ENCODE measurements at regions not wholly inside any gene's neighbourhood (a gene's known extent, or its start where the extent isn't known, plus 50 kb on each side); places are given as distances from the start of the nearest gene placed in this dataset.

- no peaks in the 10 kb centered on the region for H3K36me3 ChIP-seq (ENCODE audit: low read depth, low read length)
- BruUV-seq (replicated peaks) = no TSS peak
- H3K27ac ChIP-seq (ENCODE audit: low read length) = no peak overlapping the region
- H3K9ac ChIP-seq (ENCODE audit: low read length) = no peak overlapping the region
- TF ChIP-seq EZH2 (IDR thresholded peaks at IDR 0.05; ENCODE audit: low read length, unreplicated experiment) = no peak
- no peak for TF ChIP-seq EZH2phosphoT487 (IDR thresholded peaks at IDR 0.05; ENCODE audit: borderline replicate concordance, low read length)
- no peak for TF ChIP-seq CTCF (conservative IDR thresholded peaks at IDR 0.05; ENCODE audit: low read depth, low read length)
- no peaks in the 10 kb centered on the region for H4K20me1 ChIP-seq (ENCODE audit: low read length)
- DNase-seq = peak; percentile 10
- H3K9me3 ChIP-seq (ENCODE audit: low read length) = no peaks in the 10 kb centered on the region
- intact Hi-C loops (cut with micrococcal nuclease) = no loop called here
- H3K4me1 ChIP-seq (ENCODE audit: insufficient read depth, low read length) = no peaks in the 10 kb centered on the region
- no peaks in the 10 kb centered on the region for H3K9me2 ChIP-seq (replicated peaks; ENCODE audit: low read length)
- H3F3A ChIP-seq (ENCODE audit: low read length, unreplicated experiment) = no peaks in the 10 kb centered on the region
- H3K27me3 ChIP-seq (ENCODE audit: low read length) = no peaks in the 10 kb centered on the region
- no peak overlapping the region for H3K4me2 ChIP-seq (ENCODE audit: low read length)
- ChIA-PET POLR2A (ENCODE audit: unreplicated experiment) (no interaction called here), CTCF (no interaction called here)
- H3K4me3 ChIP-seq (ENCODE audit: low read length) = no peak overlapping the region
- H2AFZ ChIP-seq (ENCODE audit: low read length) = no peak overlapping the region
- no peak for ATAC-seq
- H3K79me2 ChIP-seq (ENCODE audit: low read length) = no peaks in the 10 kb centered on the region
Measured at GRCh38 chr11:80779905-80780605, 1339.2 kb upstream of the TENM4 start.

- H3K9me3 ChIP-seq (ENCODE audit: low read length) = no peaks in the 10 kb centered on the region
- ChIA-PET CTCF (no interaction called here), POLR2A (ENCODE audit: unreplicated experiment) (no interaction called here)
- H3K4me3 ChIP-seq (ENCODE audit: low read length) = no peak overlapping the region
- no peaks in the 10 kb centered on the region for H3K79me2 ChIP-seq (ENCODE audit: low read length)
- H3F3A ChIP-seq (ENCODE audit: low read length, unreplicated experiment) = no peaks in the 10 kb centered on the region
- no TSS peak for BruUV-seq (replicated peaks)
- H3K9ac ChIP-seq (ENCODE audit: low read length) = no peak overlapping the region
- intact Hi-C loops (cut with micrococcal nuclease) = no loop called here
- ATAC-seq = no peak
- H3K36me3 ChIP-seq (ENCODE audit: low read depth, low read length) = no peaks in the 10 kb centered on the region
- no peak overlapping the region for H2AFZ ChIP-seq (ENCODE audit: low read length)
- no peaks in the 10 kb centered on the region for H4K20me1 ChIP-seq (ENCODE audit: low read length)
- H3K9me2 ChIP-seq (replicated peaks; ENCODE audit: low read length) = no peaks in the 10 kb centered on the region
- H3K27me3 ChIP-seq (ENCODE audit: low read length) = no peaks in the 10 kb centered on the region
- H3K4me1 ChIP-seq (ENCODE audit: insufficient read depth, low read length) = no peaks in the 10 kb centered on the region
- H3K4me2 ChIP-seq (ENCODE audit: low read length) = no peak overlapping the region
- TF ChIP-seq EZH2phosphoT487 (IDR thresholded peaks at IDR 0.05; ENCODE audit: borderline replicate concordance, low read length) = no peak
- no peak overlapping the region for H3K27ac ChIP-seq (ENCODE audit: low read length)
- DNase-seq = no peak
Measured at GRCh38 chr11:80778941-80779340, 1338.1 kb upstream of the TENM4 start.

GRCh38 chr11:80778432-80778831, 1337.6 kb upstream of the TENM4 start:
- no peaks in the 10 kb centered on the region for H3F3A ChIP-seq (ENCODE audit: low read length, unreplicated experiment)
- no peaks in the 10 kb centered on the region for H3K36me3 ChIP-seq (ENCODE audit: low read depth, low read length)
- no peaks in the 10 kb centered on the region for H4K20me1 ChIP-seq (ENCODE audit: low read length)
- H3K9me2 ChIP-seq (replicated peaks; ENCODE audit: low read length) = no peaks in the 10 kb centered on the region
- POLR2A ChIA-PET (ENCODE audit: unreplicated experiment) = no interaction called here
- no peak for ATAC-seq
- intact Hi-C loops (cut with micrococcal nuclease) = no loop called here
- no peak overlapping the region for H2AFZ ChIP-seq (ENCODE audit: low read length)
- H3K27me3 ChIP-seq (ENCODE audit: low read length) = no peaks in the 10 kb centered on the region
- H3K4me1 ChIP-seq (ENCODE audit: insufficient read depth, low read length) = no peaks in the 10 kb centered on the region
- H3K9me3 ChIP-seq (ENCODE audit: low read length) = no peaks in the 10 kb centered on the region
- no peak overlapping the region for H3K9ac ChIP-seq (ENCODE audit: low read length)
- CTCF ChIA-PET = no interaction called here
- TF ChIP-seq EZH2 (IDR thresholded peaks at IDR 0.05; ENCODE audit: low read length, unreplicated experiment) (no peak), CTCF (conservative IDR thresholded peaks at IDR 0.05; ENCODE audit: low read depth, low read length) (no peak), EZH2phosphoT487 (IDR thresholded peaks at IDR 0.05; ENCODE audit: borderline replicate concordance, low read length) (no peak)
- H3K79me2 ChIP-seq (ENCODE audit: low read length) = no peaks in the 10 kb centered on the region
- no TSS peak for BruUV-seq (replicated peaks)
- no peak for DNase-seq
- no peak overlapping the region for H3K4me3 ChIP-seq (ENCODE audit: low read length)
- no peak overlapping the region for H3K27ac ChIP-seq (ENCODE audit: low read length)
- H3K4me2 ChIP-seq (ENCODE audit: low read length) = no peak overlapping the region

All from PC-3 (cell line).